Activated B cell treated with CpG ODN at 0.5 μM for 24 hours (primary cell): ENCODE measurements at regions not wholly inside any gene's neighbourhood (a gene's known extent, or its start where the extent isn't known, plus 50 kb on each side); places are given as distances from the start of the nearest gene placed in this dataset.
"Not testable (repeated sequence)": the region's sequence is repeated elsewhere in the genome, so short reads cannot be mapped to it uniquely, and the experiment has no call there.

Experiments
- ATAC-seq: fragments of 200-7000 bp; cut with Tn5 transposase; one replicate; pipeline ENCODE4 v1.10.0; 2021; ENCODE audit warnings: low read depth, mild to moderate bottlenecking, moderate library complexity
- CTCF ChIA-PET: fragments of 350-600 bp; sonication (Branson Sonifier 250); formaldehyde crosslinking; loops from one replicate; lab custom pipeline; 2021; ENCODE audit warnings: antibody characterized with exemption; lab: Charles Lee
- POLR2A ChIA-PET: fragments of 350-600 bp; sonication (Branson Sonifier 250); formaldehyde crosslinking; loops from one replicate; lab custom pipeline; 2021; ENCODE audit warnings: antibody characterized with exemption; lab: Charles Lee
- DNase-seq: peaks from one replicate; pipeline ENCODE4 v3.0.0; 2022
- H3K27ac Mint-ChIP-seq: one replicate; pipeline ENCODE4 v1.8.0; 2020; ENCODE audit warnings: mixed read lengths
- H3K27me3 Mint-ChIP-seq: one replicate; pipeline ENCODE4 v1.8.0; 2021; ENCODE audit warnings: mixed read lengths
- H3K36me3 Mint-ChIP-seq: one replicate; pipeline ENCODE4 v1.8.0; 2021; ENCODE audit warnings: low read depth, mixed read lengths
- H3K4me1 Mint-ChIP-seq: one replicate; pipeline ENCODE4 v1.8.0; 2021; ENCODE audit warnings: mixed read lengths
- H3K4me3 Mint-ChIP-seq: one replicate; pipeline ENCODE4 v1.8.0; 2020; ENCODE audit warnings: mild to moderate bottlenecking, mixed read lengths
- H3K9me3 Mint-ChIP-seq: one replicate; pipeline ENCODE4 v1.8.0; 2020; ENCODE audit warnings: mixed read lengths
- intact Hi-C: fragments of 100-400 bp; cut with micrococcal nuclease; formaldehyde crosslinking; loops from one replicate; pipeline ENCODE4 v1.15.1; 2024
- TF ChIP-seq, protein P1 (sequence below): fragments of 200-600 bp; IDR thresholded peaks from one replicate; pipeline ENCODE4 v1.8.0; 2022; ENCODE audit warnings: antibody characterized with exemption, mild to moderate bottlenecking

DNA sequence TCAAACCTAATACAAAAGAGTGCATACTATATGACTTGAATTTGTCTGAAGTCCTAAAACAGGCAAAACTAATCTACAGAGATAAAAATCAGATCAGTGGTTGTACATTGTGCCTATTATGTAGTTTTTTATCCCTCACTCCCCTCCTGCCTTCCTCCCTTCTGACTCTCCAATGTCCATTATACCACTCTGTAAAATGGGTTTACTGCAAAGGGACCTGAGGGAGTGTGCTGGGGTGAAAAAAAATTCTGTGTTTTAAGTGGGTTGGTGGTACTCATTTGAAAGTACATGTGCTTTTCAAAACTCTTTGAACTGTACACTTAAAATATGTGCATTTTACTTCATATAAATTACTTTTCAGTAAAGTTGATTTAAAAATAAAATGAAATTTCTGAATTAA, 89.0 kb upstream of the UBE2E3 start:
- no peaks in the 10 kb centered on the region for H3K4me1 Mint-ChIP-seq
- no peaks in the 10 kb centered on the region for H3K27me3 Mint-ChIP-seq
- DNase-seq, result no peak
- H3K27ac Mint-ChIP-seq, result no peak overlapping the region
- TF ChIP-seq, protein P1, sequence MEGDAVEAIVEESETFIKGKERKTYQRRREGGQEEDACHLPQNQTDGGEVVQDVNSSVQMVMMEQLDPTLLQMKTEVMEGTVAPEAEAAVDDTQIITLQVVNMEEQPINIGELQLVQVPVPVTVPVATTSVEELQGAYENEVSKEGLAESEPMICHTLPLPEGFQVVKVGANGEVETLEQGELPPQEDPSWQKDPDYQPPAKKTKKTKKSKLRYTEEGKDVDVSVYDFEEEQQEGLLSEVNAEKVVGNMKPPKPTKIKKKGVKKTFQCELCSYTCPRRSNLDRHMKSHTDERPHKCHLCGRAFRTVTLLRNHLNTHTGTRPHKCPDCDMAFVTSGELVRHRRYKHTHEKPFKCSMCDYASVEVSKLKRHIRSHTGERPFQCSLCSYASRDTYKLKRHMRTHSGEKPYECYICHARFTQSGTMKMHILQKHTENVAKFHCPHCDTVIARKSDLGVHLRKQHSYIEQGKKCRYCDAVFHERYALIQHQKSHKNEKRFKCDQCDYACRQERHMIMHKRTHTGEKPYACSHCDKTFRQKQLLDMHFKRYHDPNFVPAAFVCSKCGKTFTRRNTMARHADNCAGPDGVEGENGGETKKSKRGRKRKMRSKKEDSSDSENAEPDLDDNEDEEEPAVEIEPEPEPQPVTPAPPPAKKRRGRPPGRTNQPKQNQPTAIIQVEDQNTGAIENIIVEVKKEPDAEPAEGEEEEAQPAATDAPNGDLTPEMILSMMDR, result no peak
- CTCF ChIA-PET, result no interaction called here
- intact Hi-C loops, result no loop called here
- POLR2A ChIA-PET, result no interaction called here
- H3K36me3 Mint-ChIP-seq, result no peaks in the 10 kb centered on the region
- H3K9me3 Mint-ChIP-seq, result no peaks in the 10 kb centered on the region
- H3K4me3 Mint-ChIP-seq, result no peak overlapping the region
- ATAC-seq, result no peak

DNA sequence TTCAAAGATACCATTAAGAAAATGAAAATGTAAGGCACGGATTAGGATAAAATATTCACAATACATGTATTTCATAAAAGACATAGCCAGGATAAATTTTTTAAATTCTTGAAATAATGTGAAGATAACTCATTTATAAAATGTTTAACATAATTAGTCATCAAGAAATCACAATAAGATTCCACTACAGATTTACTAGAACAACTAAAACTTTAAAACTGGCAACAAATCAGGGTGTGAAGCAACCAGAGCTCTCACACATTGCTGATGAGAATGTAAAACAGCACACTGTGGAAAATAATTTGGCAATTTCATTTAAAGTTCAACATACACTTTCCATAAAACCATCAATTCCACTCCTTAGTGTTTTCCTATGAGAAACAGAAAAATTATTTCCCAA, 89.6 kb upstream of the UBE2E3 start:
- ChIA-PET POLR2A (no interaction called here), CTCF (no interaction called here)
- Mint-ChIP-seq H3K27ac (no peak overlapping the region), H3K9me3 (no peaks in the 10 kb centered on the region), H3K4me3 (no peak overlapping the region), H3K4me1 (no peaks in the 10 kb centered on the region), H3K36me3 (no peaks in the 10 kb centered on the region), H3K27me3 (no peaks in the 10 kb centered on the region)
- intact Hi-C loops, result no loop called here
- TF ChIP-seq, protein P1, result no peak
- ATAC-seq (no peak), DNase-seq (no peak)

DNA sequence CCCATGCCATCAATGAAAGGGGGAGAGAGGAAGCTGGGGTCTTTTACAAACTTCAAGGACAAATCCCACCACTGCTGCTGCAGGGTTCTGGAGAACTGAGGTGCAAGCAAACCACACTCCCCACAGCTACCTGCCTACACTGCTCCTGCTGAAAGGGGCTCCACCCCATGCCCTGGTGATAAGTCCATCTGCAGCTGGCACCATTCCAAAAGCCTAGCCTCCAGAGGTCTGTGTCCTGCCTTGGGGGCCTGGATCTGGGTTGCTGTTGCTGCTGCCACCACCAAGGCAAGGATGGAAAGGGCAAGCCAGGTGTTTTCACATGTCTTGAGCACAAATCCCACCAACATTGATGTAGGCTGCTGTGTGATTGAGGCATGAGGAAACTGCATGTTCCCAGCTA, 97.4 kb upstream of the UBE2E3 start:
- no peak for DNase-seq
- Mint-ChIP-seq H3K27me3 (no peaks in the 10 kb centered on the region), H3K9me3 (peaks cover 8% of the 10 kb centered on the region), H3K4me3 (no peak overlapping the region), H3K27ac (no peak overlapping the region), H3K4me1 (no peaks in the 10 kb centered on the region), H3K36me3 (no peaks in the 10 kb centered on the region)
- POLR2A ChIA-PET, result no interaction called here
- CTCF ChIA-PET, result no interaction called here
- TF ChIP-seq, protein P1, result no peak
- ATAC-seq, result no peak
- intact Hi-C loops, result no loop called here

DNA sequence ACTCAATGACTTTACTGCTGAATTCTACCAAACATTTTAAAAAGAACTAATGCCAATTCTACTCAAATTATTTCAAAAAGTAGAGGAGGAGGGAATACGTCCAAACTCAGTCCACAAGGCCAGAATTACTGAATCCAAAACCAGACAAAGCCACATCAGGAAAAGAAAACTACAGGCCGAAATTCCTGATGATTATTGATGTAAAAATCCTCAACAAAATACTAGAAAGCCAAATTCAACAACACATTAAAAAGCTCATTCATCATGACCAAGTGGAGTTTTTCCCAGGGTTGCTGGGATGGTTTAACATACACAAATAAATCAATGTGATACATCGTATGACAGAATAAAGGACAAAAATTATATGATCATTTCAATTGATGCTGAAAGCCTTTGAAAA, 103.9 kb upstream of the UBE2E3 start:
- TF ChIP-seq, protein P1, result no peak
- Mint-ChIP-seq H3K27me3 (peaks cover 5% of the 10 kb centered on the region), H3K4me1 (no peaks in the 10 kb centered on the region), H3K36me3 (no peaks in the 10 kb centered on the region), H3K27ac (no peak overlapping the region), H3K9me3 (no peaks in the 10 kb centered on the region), H3K4me3 (no peak overlapping the region)
- POLR2A ChIA-PET, result no interaction called here
- no peak for ATAC-seq
- intact Hi-C loops, result no loop called here
- no peak for DNase-seq
- CTCF ChIA-PET, result no interaction called here

DNA sequence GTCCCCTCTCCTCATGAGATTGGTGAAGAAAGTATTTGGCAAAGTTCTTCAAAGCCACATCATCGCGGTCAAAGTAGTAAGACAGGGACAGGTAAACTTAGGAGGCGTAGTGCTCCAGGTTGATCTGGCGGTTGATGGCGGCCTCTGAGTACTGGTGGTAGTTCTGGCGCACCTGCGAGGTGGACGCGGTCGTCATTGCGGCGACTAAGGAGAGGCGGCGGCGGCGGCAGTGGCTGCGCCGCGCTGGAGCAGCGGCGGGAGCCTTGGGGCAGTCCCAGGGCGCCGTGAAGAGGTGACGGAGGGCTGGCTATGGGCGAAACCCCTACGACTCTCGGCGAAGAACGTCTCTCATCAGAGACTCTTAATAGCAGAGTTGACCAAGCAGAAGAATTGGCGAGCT, 107.2 kb upstream of the UBE2E3 start:
- intact Hi-C loops, result no loop called here
- Mint-ChIP-seq H3K9me3 (no peaks in the 10 kb centered on the region), H3K4me3 (no peak overlapping the region), H3K36me3 (no peaks in the 10 kb centered on the region), H3K4me1 (no peaks in the 10 kb centered on the region), H3K27ac (no peak overlapping the region), H3K27me3 (peaks cover 5% of the 10 kb centered on the region)
- TF ChIP-seq, protein P1, result no peak
- ChIA-PET CTCF (no interaction called here), POLR2A (no interaction called here)
- DNase-seq, result no peak
- ATAC-seq, result no peak

DNA sequence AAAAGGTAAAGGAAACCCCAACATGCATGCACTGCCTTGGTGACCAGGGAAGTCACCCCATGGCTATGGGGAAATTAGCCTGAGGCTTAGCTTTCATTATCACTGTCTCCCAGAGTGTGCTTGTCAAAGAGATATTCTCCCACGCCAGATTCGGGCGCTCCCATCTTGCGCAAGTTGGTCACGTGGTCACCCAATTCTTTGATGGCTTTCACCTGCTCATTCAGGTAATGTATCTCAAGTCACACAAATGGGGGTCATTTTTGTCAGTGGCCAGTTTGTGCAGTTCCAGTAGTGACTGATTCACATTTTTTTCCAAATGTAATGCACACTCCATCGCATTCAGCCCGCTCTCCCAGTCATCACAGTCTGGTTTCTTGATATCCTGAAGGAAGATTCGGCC, 107.6 kb upstream of the UBE2E3 start:
- H3K4me1 Mint-ChIP-seq, H3K4me3 Mint-ChIP-seq, intact Hi-C loops, H3K27ac Mint-ChIP-seq, DNase-seq, H3K27me3 Mint-ChIP-seq, ATAC-seq, H3K36me3 Mint-ChIP-seq, H3K9me3 Mint-ChIP-seq, POLR2A ChIA-PET, CTCF ChIA-PET: not testable (repeated sequence)
